ENCODE measurements at regions not wholly inside any gene's neighbourhood (a gene's known extent, or its start where the extent isn't known, plus 50 kb on each side); places are given as distances from the start of the nearest gene placed in this dataset.

DNA sequence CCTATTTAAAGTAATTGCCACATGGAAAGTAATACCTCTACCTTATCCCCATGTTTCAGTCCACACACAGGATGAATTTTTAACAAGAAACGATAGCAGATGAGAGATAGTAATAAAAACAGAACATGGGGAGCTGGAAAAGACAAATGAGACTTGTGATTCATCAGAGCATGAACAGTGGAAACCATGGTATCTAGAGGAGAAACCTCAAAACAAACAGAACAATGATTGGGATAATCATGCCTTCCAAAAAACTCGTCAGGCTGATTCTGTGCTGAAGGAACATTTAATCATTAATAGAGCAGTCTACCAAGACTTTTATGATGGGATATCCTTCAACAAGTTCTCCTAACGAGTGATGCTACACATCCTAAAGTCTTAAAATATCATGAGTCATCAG lies 1390.7 kb downstream of the FSCB start:
- TF ChIP-seq, protein P1, sequence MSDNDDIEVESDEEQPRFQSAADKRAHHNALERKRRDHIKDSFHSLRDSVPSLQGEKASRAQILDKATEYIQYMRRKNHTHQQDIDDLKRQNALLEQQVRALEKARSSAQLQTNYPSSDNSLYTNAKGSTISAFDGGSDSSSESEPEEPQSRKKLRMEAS (IDR thresholded peaks at IDR 0.05; ENCODE audit: insufficient read depth, insufficient read length), result no peak
- TF ChIP-seq JUN (IDR thresholded peaks at IDR 0.05; ENCODE audit: borderline replicate concordance, insufficient read depth, insufficient read length, low read depth) (no peak), FOS (IDR thresholded peaks at IDR 0.05; ENCODE audit: borderline replicate concordance, insufficient read depth, low read length) (no peak), GATA2 (IDR thresholded peaks at IDR 0.05; ENCODE audit: insufficient read depth, insufficient read length, low read depth, low read length) (no peak), POLR2A (IDR thresholded peaks at IDR 0.05; ENCODE audit: low read depth, low read length) (no peak), POLR2AphosphoS5 (IDR thresholded peaks at IDR 0.05; ENCODE audit: insufficient read depth, low read depth, low read length) (no peak), EZH2 (IDR thresholded peaks at IDR 0.05; ENCODE audit: borderline replicate concordance, low read depth, low read length, severe bottlenecking) (no peak), MYC (IDR thresholded peaks at IDR 0.05; ENCODE audit: low read depth, low read length) (no peak)
- TF ChIP-seq, protein P2, sequence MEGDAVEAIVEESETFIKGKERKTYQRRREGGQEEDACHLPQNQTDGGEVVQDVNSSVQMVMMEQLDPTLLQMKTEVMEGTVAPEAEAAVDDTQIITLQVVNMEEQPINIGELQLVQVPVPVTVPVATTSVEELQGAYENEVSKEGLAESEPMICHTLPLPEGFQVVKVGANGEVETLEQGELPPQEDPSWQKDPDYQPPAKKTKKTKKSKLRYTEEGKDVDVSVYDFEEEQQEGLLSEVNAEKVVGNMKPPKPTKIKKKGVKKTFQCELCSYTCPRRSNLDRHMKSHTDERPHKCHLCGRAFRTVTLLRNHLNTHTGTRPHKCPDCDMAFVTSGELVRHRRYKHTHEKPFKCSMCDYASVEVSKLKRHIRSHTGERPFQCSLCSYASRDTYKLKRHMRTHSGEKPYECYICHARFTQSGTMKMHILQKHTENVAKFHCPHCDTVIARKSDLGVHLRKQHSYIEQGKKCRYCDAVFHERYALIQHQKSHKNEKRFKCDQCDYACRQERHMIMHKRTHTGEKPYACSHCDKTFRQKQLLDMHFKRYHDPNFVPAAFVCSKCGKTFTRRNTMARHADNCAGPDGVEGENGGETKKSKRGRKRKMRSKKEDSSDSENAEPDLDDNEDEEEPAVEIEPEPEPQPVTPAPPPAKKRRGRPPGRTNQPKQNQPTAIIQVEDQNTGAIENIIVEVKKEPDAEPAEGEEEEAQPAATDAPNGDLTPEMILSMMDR (IDR thresholded peaks at IDR 0.05; ENCODE audit: extremely low read depth in 1 of 2, insufficient read depth in 1 of 2, low read depth in 1 of 2, low read length in 2 of 2), result no peak
- DNase-seq (ENCODE audit: low read depth, low spot score) (no peak), FAIRE-seq (no peak)
- Histone ChIP-seq H2AFZ (ENCODE audit: low read depth, low read length) (no peak overlapping the region), H3K9me3 (replicated peaks; ENCODE audit: control insufficient read depth, insufficient read depth, low read length) (no peaks in the 10 kb centered on the region), H3K4me2 (ENCODE audit: insufficient read depth, low read length) (no peak overlapping the region), H3K4me3 (replicated peaks in 1 of 3; ENCODE audit: insufficient read depth in 1 of 3, low read depth in 1 of 3, low read length in 3 of 3) (no peak overlapping the region), H3K36me3 (ENCODE audit: control insufficient read depth in 2 of 2, extremely low read depth in 1 of 2, insufficient read depth in 2 of 2, low read length in 2 of 2) (no peaks in the 10 kb centered on the region), H3K9ac (replicated peaks; ENCODE audit: extremely low read depth, insufficient read depth, low read length) (no peak overlapping the region), H3K27me3 (ENCODE audit: control insufficient read depth in 2 of 2, insufficient read depth in 2 of 2, low read length in 2 of 2) (no peaks in the 10 kb centered on the region), H3K79me2 (ENCODE audit: control insufficient read depth, insufficient read depth, low read length) (no peaks in the 10 kb centered on the region), H3K27ac (ENCODE audit: insufficient read depth, low read depth, low read length) (no peak overlapping the region), H4K20me1 (replicated peaks; ENCODE audit: control insufficient read depth, extremely low read depth, insufficient read depth, low read length) (no peaks in the 10 kb centered on the region), H3K4me1 (ENCODE audit: control insufficient read depth, extremely low read depth, insufficient read depth, low read length) (no peaks in the 10 kb centered on the region), H3K9me1 (replicated peaks; ENCODE audit: control insufficient read depth, extremely low read depth, insufficient read depth, low read length) (no peaks in the 10 kb centered on the region)
- ChIA-PET CTCF (no interaction called here), POLR2A (no interaction called here)
- dilution Hi-C loops (cut with MboI; ENCODE audit: extremely low pct_ligation_motif_present, low sequenced_read_pairs), result no loop called here
- intact Hi-C loops (cut with micrococcal nuclease), result no loop called here
- BruUV-seq (replicated peaks), result no TSS peak

Data from endothelial cell of umbilical vein (primary cell).